ENCODE measurements at regions not wholly inside any gene's neighbourhood (a gene's known extent, or its start where the extent isn't known, plus 50 kb on each side); places are given as distances from the start of the nearest gene placed in this dataset.

GRCh38 chr20:59429396-59429795 lies 129.0 kb downstream of the EDN3 start:
- no peak for DNase-seq (ENCODE audit: low read depth in 4 of 4, low spot score in 3 of 4)

- DNase-seq (ENCODE audit: low read depth in 4 of 4, low spot score in 3 of 4): no peak
Measured at GRCh38 chr20:59431014-59431413, 130.6 kb downstream of the EDN3 start.

GRCh38 chr20:59434960-59435359 lies 134.5 kb downstream of the EDN3 start:
- DNase-seq (ENCODE audit: low read depth in 4 of 4, low spot score in 3 of 4): no peak

- DNase-seq (ENCODE audit: low read depth in 4 of 4, low spot score in 3 of 4): no peak
Measured at GRCh38 chr20:59435518-59435917, 135.1 kb downstream of the EDN3 start.

GRCh38 chr20:59437601-59438031 lies 137.2 kb downstream of the EDN3 start:
- DNase-seq (ENCODE audit: low read depth in 4 of 4, low spot score in 3 of 4): no peak

- no peak for DNase-seq (ENCODE audit: low read depth in 4 of 4, low spot score in 3 of 4)
Measured at GRCh38 chr20:59438201-59438600, 137.8 kb downstream of the EDN3 start.

GRCh38 chr20:59439243-59439642 lies 138.8 kb downstream of the EDN3 start:
- no peak for DNase-seq (ENCODE audit: low read depth in 4 of 4, low spot score in 3 of 4)

GRCh38 chr20:59441306-59441705 lies 140.9 kb downstream of the EDN3 start:
- no peak for DNase-seq (ENCODE audit: low read depth in 4 of 4, low spot score in 3 of 4)

- no peak for DNase-seq (ENCODE audit: low read depth in 4 of 4, low spot score in 3 of 4)
Measured at GRCh38 chr20:59441860-59442810, 141.7 kb downstream of the EDN3 start.

GRCh38 chr20:59443550-59443949 lies 143.1 kb downstream of the EDN3 start:
- no peak for DNase-seq (ENCODE audit: low read depth in 4 of 4, low spot score in 3 of 4)

- DNase-seq (ENCODE audit: low read depth in 4 of 4, low spot score in 3 of 4): no peak
Measured at GRCh38 chr20:59446376-59446775, 146.0 kb downstream of the EDN3 start.

GRCh38 chr20:59448196-59448595 lies 147.8 kb downstream of the EDN3 start:
- DNase-seq (ENCODE audit: low read depth in 4 of 4, low spot score in 3 of 4): no peak

- no peak for DNase-seq (ENCODE audit: low read depth in 4 of 4, low spot score in 3 of 4)
Measured at GRCh38 chr20:59448851-59449444, 148.5 kb downstream of the EDN3 start.

- no peak for DNase-seq (ENCODE audit: low read depth in 4 of 4, low spot score in 3 of 4)
Measured at GRCh38 chr20:59451066-59451630, 150.7 kb downstream of the EDN3 start.

- no peak for DNase-seq (ENCODE audit: low read depth in 4 of 4, low spot score in 3 of 4)
Measured at GRCh38 chr20:59451641-59452040, 151.2 kb downstream of the EDN3 start.

- DNase-seq (ENCODE audit: low read depth in 4 of 4, low spot score in 3 of 4): no peak
Measured at GRCh38 chr20:59452856-59453255, 151.5 kb upstream of the PHACTR3 start.

GRCh38 chr20:59453759-59454560 lies 150.4 kb upstream of the PHACTR3 start:
- no peak for DNase-seq (ENCODE audit: low read depth in 4 of 4, low spot score in 3 of 4)

GRCh38 chr20:59455402-59456341 lies 148.7 kb upstream of the PHACTR3 start:
- DNase-seq (ENCODE audit: low read depth in 4 of 4, low spot score in 3 of 4): peak in 1 of 4 donors; percentile 26

GRCh38 chr20:59456342-59457279 lies 147.7 kb upstream of the PHACTR3 start:
- DNase-seq (ENCODE audit: low read depth in 4 of 4, low spot score in 3 of 4): no peak

Measured in left renal pelvis (tissue), 4 donors.